HG02885 (cell line): ENCODE measurements at regions not wholly inside any gene's neighbourhood (a gene's known extent, or its start where the extent isn't known, plus 50 kb on each side); places are given as distances from the start of the nearest gene placed in this dataset.

Experiments
- ATAC-seq: cut with Tn5 transposase; IDR thresholded peaks from one replicate; pipeline ENCODE4 v1.9.1; 2021; ENCODE audit warnings: mild to moderate bottlenecking; ENCODE audit not compliant: unreplicated experiment, poor library complexity

DNA sequence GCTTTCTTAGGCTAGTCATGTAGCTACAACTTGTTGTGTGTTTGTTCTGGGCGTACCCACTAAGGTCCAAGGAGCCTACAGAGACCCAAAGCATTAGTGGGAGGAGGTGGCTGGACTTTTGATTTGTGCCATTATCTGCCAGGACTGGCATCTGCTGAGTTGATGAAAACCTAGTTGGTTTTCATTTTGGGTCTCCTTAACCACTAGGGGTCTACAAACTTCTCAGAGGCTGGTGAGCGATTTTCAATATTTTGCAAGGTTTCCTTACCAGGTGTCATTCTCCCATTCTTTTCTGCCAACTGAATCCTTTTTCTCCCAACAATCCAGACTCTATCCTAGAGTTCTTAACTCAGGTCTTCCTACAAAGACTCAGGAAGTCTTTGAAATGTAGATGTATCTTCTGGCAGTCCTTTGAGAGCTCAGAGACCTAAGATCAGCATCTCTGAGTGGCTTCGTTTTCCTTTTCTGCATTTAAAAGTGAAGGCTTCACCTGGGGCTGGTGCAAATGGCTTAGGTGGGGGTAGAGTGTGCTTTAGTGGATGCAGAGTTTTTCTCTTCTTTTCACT is 150.0 kb upstream of the RMST start:
- no peak for ATAC-seq

DNA sequence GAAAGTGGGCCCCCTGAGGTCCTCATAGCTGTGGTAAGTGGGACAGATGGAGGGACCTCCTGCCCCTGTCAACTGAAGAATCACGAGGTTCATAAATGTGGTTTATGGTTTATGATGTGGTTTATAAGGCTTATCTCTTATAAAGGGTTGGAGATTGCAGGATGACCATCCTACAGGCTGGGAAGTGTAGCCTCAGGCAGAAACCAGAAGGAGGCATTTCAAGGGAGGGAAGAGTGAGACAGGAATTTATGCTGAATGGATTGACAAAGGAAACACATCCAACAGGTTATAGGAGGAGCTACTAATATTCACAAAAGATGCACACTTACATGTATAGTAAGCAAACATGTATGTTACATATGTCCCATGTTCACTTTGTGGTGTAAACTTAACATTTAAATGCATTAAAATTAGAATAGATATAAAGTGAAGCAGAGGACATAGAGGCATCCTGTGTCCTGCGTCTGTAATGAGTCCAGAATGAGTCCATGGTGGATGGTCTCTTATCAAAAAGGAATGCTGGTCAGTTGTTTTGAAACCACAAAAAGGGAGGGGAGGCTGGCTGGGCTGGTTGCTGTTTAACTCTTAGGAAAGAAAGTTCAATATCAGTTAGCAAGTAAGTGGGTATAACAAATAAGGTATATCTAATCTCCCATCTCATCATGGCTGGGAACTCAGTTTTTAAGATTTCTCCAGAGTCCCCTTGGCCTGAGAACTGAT is 149.0 kb upstream of the RMST start:
- no peak for ATAC-seq

DNA sequence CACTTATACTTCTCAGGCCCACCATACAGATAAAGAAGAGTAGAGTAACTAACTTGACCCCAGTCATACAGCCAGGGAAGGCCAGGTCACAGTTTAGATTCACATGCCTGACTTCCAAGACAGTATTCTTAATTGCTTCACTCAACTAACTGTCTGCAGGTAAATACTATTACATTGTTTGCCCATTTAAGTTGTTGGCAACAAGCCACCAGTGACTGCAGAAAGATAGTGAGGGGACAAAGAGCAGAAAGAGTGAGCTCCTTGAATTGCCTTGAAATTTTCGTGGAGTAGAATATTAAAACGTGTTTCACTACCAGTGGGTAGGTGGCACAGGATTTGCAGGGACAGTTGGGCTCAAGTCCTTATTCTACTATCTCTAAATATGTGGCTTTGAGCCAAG is 146.3 kb upstream of the RMST start:
- no peak for ATAC-seq

DNA sequence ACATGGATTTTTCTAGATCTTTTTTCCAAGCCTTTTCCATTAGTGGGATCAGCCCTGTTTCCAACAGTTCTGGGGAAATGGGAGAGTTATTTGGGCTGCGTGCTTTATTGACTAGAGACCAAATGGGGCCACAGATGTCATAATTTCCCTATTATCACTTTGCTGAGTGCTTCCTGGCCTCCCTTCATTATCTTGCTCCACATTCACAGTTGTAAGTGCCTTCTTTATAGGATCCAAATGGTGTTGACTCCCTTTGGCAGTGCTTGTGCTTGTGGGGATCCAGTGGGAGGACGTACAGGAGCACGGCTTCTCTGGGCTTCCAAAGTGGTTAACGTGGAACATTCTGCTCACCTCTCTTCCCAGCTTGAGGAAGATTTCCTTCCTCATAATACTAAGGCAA is 141.0 kb upstream of the RMST start:
- ATAC-seq: no peak

DNA sequence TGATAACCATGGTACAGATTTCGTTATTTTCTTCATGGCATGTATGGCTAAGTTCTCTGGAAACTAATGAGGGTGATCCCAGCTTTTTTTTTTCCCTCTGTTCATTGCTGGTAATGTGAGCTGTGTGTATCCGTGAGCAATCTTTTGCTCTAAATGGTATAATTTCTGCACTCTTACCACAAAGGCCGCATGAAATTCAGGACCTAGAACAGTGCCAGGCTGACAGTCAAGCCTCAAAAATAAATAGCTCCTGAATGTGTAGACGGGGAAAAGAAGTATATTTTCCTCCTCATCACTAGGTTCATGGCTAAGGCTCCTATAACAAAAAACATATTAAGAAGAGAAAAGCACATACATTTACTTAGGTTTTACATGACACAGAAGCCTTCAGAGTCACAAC is 140.2 kb upstream of the RMST start:
- no peak for ATAC-seq

DNA sequence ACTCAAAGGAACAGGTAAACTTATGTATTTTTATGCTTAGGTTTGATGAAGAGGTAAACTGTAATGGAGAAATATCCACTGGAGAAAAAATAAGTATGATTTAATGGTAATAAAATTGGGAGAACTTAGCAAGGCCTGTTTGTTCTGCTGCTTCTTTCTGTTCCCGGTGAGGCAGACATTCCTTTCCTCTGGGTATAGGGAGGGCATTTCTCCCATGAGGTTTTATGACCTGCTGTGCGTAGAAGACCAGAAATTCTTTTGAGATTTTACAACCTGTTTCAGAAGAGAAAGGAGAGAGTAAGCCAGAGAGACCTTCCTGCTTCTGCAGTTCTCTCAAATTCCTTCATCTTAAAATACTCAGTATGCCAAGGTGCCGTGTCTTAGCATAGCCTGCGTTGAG is 139.4 kb upstream of the RMST start:
- ATAC-seq: no peak

DNA sequence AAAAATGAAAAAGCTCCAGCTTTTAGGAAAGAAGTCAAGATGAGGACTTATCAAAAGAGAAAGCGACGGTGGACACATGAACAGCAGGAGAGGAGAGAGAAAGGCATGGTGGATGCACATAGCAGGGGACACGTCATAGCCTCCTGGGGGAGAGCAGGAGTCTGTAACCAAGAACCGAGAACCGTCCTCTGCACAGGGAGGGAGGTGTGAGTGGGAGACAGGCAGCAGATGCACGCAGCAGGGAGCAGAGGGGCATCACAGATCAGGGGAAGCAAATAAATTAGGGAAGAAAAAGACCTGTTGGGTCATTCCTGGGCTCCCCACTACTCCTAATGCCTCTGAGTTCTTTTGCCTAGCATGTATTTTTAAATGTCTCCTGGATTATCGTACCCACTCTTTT is 138.1 kb upstream of the RMST start:
- no peak for ATAC-seq

DNA sequence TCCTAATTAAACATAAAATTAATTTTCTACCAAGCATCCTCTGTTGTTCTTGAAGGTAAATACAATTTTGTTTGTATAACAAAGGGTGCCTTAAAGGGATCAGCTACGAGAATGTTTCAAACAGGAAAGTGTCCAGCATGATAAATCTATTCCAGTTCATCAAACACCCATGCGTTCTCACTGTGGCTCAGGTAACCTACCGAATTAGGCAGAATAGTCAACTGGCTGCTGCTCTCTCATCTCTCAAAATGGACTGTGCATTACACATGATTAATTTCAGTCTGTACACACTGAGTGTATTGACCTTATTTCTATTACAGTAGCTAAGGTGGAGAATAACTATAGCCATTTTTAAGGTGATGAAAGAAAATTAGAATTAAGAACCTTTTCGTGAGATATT is 127.5 kb upstream of the RMST start:
- ATAC-seq: no peak

DNA sequence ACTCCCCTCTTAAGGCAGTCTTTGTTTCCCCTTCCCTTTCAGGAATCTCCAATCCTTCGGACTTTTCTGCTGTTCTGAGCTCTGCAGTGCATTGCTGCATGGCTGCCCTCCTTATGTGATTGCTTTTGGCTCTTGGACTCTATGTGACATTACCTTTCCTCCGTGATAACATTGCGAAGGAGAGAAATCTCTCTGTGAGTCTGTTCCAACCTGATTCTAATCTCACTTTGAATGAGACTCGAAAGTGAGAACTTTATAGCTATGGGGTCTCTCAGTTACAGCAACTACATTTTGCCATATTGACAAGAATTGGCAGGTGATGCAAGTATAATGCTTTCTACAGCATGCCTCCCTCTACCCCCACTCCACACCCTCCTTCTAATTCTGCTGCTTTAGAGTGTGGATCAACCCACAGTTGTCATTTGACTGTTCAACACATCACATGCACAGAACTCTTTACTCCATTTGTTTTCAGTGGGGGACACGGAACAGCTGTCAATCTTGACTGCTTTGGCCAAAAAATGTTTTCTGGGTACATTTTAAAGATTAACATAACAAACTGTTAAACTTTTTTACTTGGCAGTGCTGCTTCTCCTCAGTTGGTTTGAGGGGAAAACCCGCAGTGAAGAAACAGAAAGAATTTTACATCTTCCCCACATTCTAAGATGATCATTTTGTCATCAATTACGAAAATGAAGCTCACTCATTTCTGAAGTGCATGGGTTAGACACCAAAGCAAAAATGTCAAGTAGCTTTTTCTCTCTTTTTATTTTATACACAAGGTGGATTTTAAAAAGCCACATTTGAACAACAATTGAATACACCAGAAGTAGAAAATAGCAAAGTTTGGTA is 125.5 kb upstream of the RMST start:
- peak; percentile 75 for ATAC-seq

DNA sequence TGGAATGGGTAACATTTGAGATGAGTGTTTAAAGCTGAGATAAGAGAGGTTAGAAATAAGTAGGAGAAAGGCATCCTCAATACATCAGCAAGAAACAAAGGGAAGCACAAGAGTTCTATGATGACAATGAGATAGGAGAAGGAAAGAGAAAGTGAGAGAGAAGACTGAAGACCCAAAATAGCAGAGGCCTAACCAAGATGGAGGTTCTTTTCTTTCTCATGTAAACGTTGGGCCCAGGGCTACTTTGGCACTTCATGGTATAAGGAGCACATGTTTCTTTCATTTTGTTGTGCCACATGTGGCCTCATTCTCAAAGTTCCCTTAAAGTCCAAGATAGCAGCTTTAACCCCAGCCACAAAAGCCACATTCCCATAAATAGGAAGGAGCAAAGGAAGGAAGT is 120.5 kb upstream of the RMST start:
- no peak for ATAC-seq

DNA sequence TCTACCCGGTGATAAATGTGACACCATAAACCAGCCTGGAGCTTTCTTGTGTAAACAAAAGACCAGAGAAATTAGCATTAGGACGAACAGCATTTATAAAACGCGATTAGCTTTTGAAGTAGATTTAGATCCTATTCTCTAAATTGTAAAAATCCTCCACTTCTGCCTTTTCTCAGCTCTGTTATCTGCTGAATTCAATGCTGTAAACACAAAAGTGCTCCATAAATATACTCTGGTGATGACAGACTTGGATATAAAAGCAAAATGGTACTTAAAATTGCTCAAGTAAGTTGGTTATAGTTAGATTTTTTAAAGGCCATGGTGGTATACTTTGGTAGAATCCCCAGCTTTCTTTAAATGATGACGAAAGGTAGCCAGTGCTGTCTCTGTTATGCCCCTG is 114.6 kb upstream of the RMST start:
- ATAC-seq: no peak

DNA sequence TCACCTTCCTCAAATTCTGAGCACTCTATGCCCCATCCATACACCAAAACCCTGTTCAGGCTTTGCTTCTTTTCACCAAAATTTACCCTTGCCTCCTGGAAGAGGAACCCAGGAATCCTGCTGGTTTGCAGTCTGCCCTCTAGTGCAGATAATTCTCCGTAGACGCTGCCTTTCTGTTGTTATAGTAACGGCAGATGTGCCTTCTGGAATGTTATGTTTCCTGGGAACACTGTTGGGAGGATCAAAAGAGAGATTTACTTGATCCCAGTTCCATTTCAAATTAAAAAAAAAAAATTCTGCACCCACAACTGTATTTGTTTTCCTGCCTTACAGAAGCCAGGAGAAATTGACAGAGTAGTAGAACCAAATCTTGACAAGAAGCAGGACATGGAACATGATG is 104.2 kb upstream of the RMST start:
- ATAC-seq: no peak

DNA sequence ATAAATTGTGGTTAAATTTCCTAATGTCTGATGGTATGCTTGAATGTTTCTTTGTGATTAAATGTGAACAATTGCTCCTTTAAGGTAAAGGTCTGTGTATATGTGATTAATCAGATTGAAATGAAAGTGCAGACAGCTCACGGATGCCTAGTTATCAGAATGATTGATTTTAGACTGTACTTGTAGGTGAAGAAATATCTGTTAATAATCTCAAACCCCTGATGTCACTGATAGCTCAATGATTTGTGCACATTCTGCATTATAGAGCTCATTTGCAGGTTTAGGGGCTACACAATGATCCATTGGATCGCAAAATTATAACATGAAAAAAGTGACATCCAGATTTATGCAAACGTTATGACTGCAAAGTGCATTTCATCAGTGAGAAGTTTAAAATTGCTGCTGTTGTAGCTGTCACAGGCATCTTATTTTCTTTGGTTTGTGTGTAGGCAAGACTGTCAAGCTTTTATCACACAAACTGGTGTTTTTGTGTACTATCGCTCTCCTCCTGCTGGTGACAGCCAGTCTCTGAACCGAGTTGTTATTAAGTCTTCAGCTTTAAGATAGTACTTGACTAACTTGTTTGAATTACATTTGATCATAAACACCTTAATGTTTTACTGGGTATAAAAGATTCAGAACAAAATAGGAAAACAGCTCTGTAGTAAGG is 103.4 kb upstream of the RMST start:
- no peak for ATAC-seq

DNA sequence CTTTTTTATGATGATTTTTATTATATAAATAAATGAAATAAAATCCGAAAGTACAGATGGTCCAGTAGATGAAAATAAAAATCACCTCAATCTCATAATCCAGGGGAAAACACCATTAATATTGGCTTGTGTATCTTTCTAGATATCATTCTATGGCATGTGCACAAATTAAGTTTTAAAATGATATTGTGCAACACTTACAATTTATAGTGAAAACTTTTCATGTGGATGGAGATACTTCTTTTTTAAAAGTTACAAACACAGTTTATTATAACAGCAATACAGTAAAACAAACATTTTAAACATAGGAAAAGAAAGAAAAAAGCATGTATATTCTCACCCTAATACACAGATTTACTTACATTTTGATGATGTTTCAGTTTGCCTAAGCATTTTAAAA is 98.9 kb upstream of the RMST start:
- no peak for ATAC-seq

DNA sequence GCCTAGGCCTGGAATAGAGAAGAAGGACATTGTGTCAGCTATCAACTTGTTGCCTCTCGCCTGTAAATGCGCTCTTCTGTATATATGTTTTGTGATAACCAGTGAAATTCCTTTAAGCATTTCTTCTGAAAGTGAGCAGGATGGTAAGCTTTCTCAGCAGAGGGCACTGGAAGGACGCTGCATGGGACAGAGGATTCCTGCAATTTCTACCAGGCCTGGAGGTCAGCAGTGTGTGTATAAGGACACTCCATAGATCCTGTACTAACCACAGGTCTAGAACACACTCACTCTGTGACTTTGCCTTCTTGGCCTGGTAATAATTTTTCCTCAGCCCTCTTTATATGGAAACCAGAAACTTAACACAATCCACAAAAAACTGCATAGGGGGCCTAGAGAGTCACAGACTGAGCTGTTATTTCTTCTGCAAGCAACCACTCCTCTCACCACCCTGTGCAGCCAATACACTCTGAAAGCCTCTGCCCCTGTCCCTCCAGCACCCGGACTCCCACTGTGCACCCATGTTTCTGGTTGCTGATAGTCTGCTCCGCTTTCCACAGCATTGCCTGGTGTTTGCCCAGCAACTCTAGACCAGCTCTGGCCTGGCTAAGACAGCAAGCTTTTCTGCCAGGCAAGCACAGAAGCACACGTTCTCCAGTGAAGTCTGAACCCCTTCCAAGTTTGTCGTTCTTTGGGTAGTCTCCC is 94.0 kb upstream of the RMST start:
- ATAC-seq: no peak

DNA sequence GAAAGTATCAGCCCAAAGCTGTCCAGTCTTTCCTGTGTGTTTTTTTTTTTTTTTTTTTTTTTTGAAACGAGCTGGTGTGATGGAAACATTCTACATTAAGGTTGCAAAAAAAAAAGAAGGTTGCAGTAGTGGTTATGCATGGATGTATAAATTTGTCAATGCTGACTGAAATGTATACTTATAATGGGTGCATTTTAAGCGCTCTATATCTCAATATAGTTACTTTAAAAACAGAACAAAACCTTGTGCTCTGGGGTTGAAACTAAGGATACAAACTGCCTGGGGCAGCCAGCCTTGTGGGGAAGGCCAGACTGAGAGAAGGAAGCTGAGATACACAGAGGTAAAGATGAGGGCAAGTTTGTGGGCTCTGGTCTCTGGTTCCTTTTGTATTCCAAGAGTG is 87.3 kb upstream of the RMST start:
- ATAC-seq: peak; percentile 78

DNA sequence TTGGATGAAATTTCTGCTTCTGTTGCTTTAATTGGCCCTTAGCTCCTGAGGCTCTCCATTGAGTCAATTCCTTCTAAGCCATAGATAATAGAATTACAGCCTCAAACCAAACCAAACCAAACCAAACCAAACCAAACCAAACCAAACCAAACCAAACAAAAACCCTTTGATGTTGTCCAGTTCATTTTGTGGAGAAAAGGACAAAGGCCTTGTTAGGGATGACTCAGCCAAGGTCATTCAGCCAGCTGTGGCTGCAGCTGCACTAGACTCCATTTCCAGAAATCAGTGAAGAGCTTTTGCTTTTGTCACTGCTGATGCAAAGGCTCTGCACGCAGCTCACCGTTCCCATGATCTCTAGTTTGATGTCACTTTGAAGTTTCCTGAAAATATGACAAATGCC is 82.2 kb upstream of the RMST start:
- ATAC-seq: no peak

DNA sequence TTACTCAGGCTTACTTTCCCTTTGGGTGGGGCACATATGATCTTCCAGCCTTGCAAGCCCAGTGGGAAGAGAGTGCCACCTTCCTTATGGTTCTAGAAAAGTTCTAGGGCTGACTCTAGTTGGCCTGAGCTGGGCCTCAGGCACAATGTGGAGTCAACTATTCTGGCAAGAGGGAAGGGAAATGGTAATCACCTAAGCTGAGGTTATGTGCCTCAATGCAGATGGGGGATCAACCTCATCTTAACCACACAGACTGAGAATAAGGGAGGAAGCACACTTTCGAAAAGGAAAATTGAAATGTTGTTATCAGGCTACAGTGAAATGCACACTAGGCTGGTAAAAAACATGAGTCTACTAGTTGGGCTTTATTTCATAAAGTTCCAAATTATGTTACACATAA is 77.5 kb upstream of the RMST start:
- ATAC-seq: no peak

DNA sequence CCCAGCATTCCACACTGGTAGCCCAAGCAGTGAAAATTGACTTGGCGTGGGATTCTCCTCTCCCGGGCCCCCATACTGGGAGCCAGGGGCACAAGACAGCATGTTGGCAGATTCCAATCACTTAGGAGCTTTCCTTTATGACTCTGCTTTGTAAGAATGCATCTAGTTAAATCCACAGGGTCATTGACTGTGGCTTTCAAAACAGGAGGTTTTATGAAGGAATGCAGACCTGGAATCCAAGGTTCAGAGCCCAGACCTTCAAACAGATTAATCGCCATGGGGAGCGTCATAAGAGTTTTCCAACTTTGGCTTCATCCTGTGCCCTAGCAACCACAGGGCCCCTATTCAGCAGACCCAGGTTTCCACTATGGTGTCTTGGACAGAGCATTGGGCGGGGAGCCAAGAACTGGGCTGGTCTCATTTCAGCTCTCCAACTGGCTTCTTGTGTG is 76.4 kb upstream of the RMST start:
- no peak for ATAC-seq

DNA sequence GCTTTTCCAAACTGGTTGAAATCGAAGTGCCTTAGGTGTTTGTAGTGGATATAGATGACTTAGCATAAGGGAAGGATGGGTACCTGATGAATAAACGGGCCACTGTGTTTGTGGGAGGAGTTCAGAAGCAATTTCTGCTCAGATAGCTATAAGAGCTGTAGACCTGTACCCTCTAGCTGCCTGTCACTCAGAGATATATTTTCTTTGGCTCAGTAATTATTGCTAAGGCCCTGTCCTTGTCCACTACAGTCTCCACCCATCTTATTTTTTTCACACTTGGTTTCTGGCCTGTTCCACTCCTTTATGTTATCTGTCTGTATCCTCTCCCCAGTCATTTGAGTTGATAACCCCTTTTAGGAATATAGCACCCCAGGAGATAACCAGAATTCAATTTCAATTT is 74.8 kb upstream of the RMST start:
- ATAC-seq: no peak
